IPS DF 4.7 (cell line): ENCODE measurements at regions not wholly inside any gene's neighbourhood (a gene's known extent, or its start where the extent isn't known, plus 50 kb on each side); places are given as distances from the start of the nearest gene placed in this dataset.

Source experiments
- DNase-seq: peaks from one replicate; pipeline ENCODE4 v3.0.0-alpha.2; 2013; ENCODE audit warnings: low spot score; ENCODE audit errors: extremely low read depth

DNA sequence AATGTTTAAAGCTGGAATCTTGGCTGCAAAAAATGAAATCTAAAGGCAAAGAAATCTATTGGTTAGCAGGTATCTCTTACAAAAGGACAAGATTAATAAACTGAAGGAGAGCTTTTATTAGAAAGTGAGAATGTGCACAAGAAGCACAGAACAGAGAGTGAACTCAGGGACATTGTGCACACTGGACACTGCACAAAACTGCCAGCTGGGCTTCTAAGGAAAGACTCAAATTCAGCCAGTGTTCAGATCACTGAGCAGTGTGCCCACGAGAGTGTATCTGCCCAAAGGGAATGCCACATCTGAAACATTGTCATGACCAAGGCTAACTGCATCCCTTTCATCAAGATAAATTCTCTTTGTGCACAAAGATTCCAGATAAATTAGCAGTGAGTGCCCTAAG, 129.7 kb upstream of the KCNH7 start:
- DNase-seq: no peak

DNA sequence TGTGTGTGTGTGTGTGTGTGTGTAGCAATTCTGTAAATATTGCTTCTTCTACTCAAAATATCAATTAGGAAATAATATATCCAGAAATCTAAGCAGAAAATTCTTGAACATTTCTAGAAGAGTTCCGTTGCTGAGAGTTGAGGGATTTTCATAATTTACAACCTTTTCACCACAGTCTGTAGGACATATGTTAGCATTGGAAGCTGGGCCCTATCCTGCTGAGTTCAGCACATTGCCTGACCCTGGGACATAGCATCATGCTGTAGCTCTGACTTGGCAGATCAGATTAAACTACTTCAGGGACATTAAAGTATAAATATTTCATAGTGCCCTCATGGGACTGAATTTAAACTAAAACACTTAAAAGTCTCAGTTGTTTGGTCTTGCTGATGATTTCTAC, 129.2 kb upstream of the KCNH7 start:
- DNase-seq: no peak

DNA sequence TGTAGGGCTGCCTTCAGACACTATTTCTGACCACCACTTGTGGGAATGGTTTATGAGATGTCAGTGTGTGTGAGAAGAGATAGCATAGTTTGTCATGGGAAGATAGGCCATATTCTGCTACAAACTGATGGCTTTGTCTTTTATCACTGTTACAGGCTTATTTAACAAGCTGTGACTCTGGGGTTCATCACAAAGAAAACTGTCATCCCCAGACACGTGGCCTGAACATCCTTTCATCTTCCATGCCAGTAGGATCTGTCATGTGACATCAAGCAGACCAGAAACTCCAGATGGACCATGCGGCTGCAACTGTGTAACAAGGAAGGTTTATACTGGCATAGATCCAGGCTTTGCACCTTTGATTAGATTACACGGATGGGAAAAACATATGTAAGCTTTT, 128.6 kb upstream of the KCNH7 start:
- no peak for DNase-seq

DNA sequence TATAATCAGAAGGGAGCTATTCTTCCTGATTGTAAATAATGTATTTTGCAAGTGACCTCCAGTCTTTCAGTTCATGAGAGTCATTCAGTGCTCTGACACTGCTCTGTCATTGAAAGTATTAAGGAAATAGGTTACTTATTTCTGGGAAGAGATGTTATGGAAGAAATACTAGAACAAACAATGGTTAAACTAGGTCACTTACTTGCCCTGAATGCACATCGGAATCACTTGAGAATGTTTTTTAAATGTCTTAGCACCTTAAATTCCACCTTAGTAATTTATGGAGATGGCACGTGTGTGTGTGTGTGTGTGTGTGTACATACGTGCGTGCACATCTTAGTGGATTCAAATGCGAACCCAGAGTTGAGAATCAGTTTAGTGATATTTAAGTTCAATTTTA, 126.6 kb upstream of the KCNH7 start:
- DNase-seq: no peak

DNA sequence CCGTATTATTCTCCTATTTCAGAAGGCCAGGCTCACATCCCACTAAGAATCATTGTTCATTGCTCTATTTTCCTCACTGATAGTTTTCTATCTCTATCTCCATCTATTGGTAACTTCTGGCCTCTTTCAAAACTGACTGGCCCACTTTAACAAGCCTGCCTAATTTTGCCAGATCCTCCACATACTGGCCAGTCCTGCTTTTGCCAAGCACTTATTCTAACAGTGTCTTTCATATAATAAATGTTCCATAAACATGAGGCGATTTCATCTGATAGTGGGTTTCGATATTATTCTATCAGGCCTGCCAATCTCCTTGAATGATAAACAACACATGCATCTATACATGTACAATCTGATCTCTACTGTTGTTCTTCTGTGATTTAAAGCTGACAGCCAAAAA, 125.9 kb upstream of the KCNH7 start:
- no peak for DNase-seq

DNA sequence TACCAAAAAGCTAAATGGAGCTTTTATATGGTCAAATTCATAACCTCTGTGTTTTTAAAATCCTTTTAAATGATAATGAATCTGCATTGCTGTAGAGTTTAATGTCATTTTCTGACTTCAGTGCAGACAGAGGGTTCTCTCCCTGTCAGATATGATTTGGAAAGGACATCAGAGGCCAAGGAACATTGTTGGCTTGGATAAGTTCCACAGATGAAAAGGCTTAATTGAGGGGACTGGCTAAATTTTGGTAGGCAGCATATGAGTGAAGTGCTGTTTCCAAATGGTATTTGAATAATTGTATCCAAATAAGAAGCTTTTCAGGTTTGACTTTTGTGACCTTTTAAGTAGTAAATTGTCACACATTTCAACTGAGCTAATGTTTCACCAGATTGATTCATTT, 124.6 kb upstream of the KCNH7 start:
- no peak for DNase-seq

DNA sequence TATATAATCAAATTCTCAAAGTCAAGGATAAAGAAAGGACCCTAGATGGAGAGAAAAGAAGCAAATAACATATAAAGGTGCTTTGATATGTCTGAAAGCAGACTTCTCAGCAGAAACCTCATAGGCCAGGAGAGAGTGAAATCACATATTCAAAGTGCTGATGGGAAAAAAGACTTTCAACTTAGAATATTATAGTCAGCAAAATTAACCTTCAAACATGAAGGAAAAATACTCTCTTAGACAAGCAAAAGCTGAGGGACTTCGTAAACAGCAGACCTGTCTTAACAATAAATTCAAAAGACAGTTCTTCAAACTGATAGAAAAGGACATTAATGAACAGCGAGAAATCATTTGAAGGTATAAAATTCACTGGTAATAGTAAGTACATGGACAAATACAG, 107.2 kb upstream of the KCNH7 start:
- no peak for DNase-seq

DNA sequence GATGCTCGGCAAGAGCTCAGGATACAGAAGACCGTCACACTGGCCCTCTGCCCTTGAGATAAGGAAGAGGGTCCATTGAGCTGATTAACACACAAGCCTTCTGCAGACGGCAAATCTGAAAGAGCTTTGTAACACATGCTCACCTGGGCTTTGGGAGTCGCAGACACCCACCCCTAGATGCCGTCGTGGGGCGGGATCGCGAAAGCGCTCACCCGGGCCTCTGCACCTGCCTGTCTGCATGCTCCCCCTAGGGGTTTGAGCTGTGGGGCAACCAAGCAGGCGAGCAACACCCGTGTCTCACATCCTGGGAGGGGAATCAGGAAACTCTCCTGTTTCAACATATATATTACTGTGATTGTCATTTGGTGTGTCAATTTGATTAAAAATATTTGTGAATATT, 99.8 kb upstream of the KCNH7 start:
- DNase-seq: peak; percentile 7

DNA sequence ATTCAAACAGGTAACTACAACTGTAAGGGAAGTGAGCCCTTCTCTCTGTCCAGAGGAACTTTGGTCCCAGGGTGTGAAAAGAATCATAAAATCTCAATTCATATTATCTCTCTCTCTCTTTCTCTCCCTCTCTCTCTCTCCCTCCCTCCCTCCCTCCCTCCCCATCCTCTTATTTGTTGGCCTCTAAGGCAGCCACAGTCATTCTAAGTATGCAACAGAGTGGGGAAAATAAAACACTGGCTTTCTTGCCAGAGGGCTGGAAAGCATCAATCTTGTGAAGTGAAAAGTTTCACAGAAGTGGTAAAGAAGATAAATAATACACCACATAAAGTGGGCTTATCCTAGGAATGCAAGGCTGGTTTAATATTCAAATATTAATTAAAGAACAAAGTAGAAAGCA, 95.6 kb upstream of the KCNH7 start:
- DNase-seq: no peak

DNA sequence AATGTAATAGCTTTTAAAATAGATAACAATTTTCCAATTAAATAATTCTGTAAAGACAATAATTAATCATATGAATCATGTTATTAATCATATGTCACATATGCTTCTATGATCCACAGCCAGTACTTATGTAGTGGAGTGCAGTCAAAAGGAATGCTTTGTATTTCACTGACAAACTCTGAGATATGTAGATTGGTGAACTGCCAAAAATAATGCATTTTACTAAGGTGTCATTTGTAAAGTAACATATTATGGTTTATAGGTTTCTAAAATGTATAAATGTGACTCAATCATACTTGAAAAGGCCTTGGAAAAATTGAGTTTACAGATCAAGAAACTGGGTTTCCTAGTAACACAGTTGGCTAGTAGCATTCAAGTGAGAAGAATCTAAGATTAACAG, 93.8 kb upstream of the KCNH7 start:
- DNase-seq: no peak

DNA sequence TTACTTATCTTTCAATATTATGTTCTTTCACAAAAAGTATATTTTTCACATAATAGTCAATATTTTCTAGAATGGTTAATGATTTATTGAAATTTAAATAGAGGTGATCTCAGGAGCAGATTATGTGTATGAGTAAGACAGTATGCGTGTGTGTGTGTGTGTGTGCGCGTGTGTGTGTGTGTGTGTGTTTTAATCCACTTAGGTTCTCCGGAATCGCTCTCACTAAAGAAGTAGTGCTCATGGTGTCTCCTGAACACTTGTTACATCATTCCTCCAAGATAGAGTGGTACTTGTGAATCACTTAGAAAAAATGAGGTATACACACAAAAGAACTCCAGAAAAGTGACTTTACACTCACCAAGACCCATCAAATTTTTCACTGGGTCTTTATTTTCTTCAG, 91.0 kb upstream of the KCNH7 start:
- DNase-seq: no peak

DNA sequence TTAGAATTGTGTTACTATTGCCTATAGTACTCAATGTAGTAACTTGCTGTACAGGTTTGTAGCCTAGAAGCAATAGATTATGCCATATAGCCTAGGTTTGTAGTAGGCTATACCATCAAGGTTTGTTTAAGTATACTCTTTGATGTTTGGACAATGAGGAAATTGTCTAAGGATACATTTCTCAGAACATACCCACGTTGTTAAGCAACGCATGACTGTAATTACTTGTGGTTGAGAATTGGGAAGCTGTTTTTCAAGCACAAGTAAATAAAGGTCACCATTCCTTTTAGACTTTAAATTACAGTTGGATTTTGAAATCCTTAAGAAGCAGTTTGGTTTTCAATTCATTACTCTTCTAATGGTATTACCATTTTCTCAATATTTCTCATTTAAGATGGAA, 89.8 kb upstream of the KCNH7 start:
- DNase-seq: no peak

DNA sequence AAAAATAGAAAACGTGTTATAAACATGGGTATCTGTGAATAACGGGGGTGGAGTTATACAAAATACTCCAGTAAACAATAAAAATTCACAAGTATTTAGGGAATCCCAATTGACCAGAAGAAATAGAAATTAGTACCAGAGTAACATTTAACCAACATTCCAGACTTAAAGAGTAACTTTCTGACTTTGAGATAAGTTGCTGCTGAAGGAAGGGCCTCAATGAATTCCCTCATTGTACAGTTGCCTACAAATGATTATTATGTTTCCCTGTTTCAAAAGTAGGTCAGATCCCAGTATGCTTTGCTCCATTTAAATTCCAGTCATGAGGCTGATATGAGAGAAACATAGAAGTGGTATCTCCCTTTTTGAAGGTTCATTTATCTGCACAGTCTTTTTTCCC, 88.3 kb upstream of the KCNH7 start:
- DNase-seq: no peak

DNA sequence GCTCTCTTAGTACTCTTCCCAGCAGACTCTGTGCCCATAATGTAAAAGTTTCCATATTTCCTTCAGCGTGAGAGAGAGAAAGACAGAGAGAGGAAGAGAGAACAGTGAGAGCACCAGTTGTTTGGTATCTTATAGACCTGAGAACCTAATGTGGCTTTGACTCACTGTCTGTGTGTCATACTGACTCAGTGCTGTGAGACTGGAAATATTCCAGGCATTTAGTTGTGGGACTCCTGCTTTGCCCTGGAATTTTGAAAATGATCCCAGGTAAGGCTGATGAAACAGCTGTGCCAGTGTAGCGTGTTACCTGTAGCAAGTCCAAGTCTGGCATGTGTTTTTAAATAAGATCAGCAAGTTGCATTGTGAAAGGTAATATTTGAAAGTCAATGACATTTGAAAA, 87.9 kb upstream of the KCNH7 start:
- no peak for DNase-seq

DNA sequence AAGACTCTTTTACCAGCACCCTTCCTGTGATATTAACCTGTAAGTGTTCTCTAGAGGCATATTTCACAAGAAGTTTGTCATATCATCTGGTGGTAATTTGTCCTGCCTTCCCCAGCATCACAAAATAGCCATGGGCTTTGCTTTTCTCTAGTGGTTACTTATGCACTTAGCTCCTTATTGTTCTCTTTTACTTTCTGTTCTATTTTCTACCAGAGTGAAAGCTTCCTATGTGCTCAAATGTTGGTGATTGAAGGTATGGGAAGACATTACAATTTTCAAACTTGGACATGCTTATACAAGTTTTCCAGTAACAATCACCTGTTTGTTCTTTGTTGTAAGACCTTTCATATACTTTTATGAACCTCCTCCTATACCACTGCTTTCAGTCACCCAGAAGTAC, 87.0 kb upstream of the KCNH7 start:
- no peak for DNase-seq

DNA sequence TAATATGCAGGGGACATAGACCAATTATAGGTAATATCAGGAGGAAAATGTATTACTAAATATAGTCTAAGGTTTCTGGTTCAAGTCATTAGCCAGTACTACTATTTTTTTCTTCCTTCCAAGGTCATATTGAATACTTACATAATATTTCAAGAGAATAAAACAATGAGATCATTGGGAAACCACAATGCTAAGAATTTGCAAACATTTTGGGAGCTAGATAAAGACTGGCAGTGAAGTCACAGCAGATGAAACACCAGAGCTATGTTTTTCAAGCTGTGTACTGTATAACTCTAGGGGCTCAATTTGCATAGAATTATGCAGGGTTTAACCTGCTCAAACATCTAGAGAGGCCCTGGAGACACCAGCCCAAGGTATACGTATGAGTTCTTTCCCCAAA, 80.5 kb upstream of the KCNH7 start:
- DNase-seq: no peak

DNA sequence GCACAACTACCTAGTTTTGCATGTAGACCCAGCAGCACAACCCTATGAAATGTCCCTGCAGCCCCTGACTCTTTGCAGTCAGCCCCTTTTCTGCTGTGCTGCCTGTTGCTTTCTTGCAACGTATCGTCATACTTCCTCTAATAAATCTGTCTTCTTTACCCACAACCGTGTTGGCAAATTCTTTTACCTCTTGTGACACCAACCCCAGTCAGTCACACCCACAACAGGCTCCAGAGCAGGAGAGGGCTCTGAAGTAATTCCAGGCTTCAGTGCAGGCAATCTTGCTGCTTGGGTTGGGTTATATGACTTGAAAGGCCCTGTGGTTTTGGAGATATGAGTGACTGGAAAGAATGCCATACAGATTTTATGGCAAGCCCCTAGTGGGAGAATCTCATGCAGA, 79.1 kb upstream of the KCNH7 start:
- no peak for DNase-seq

DNA sequence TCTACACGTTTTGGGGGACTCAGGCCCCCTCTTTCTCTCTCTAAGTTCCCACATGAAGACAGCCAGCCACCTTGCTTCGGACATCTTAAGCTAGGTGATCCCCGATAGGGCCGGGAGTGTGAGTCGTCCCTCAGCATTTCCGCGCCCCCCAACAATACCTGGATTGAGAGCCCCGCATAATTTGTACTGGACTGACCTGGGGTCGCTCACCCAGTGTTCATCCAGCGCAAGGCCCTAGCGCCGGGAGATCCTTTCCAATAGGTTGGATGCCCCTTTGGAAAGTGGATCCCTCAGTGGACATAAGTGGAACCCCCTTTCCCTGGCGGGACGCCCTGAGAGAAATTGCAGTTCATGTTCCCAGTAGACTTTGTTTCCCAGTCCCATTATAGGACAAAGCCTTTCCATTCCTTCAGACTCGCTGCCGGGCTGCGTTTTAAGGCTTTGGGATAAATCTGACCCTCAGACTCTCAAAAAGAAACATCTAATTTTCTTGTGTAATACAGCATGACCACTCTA, 77.8 kb upstream of the KCNH7 start:
- DNase-seq: no peak

DNA sequence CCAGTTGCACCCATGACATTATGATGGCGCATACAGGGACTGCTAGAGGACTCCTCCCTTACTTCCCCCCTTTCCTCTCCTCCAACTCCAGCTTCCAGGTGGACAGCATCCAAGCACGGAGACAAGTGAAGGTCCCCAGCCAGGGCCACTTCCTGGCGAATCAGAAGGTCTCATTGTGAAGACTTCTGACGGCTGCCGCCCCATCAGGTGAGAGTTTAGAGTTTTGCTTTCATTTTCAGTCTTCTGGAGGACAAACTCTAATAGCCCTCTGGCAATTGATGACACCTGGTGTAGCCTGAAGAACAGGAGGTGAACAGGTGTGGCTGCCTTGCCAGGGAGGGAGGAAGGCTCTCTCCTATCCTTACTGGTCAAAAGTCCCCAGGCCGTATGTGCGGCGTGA, 77.3 kb upstream of the KCNH7 start:
- no peak for DNase-seq

DNA sequence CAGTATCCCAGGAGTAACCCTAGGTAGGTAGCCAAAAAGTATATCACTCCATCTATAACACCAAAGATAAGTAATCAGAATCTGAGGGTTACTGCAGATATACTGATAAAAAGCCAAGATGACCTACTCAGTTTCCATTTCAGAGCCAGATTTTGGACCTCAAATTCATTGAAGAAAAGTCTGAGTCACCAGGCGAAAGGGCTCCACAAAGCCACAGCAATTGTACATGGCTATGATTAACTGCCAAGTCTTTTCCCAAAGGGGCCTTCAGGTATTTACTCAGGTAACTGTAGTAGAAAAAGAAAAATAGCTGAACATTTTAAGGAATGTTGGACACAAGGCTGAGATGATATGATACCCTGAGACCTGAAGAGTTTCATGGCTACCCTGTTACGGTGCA, 75.6 kb upstream of the KCNH7 start:
- DNase-seq: no peak

DNA sequence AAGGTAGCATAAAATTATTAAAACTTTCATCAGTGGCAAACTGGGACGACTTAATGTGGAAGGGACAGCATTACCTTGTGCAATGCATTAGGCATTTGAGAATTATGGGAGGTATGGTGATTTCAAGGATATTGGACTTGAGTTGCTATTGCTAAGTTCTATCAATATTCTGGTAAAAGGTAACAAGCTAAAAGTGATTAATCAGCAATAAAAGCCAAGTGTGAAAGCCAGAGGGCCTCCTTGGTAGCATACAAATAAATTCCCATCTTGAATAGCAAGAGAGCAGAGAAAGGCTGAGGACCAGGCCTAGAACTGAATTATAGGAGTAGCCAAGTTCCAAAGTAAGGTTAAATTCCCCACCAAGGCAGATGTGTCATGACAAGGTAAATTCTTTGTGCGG, 74.2 kb upstream of the KCNH7 start:
- DNase-seq: no peak

DNA sequence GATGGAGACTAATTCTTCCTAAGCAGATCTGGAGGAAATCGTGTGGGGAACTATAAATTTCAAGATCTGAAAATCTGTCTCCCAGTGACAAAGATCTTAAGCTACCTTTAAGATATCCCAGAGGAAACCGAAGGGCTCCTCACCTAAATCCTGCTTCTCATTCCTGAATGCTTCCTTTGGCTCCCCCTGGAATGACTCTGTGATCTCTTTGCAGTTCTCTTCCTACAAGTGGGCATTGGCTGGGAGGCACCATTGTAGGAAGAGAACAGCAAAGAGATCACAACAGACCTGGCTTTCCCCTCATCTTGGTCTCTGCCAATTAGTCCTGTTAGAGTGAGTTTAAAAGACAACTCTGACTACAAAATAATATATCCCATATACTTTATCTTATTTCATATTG, 70.0 kb upstream of the KCNH7 start:
- DNase-seq: no peak

DNA sequence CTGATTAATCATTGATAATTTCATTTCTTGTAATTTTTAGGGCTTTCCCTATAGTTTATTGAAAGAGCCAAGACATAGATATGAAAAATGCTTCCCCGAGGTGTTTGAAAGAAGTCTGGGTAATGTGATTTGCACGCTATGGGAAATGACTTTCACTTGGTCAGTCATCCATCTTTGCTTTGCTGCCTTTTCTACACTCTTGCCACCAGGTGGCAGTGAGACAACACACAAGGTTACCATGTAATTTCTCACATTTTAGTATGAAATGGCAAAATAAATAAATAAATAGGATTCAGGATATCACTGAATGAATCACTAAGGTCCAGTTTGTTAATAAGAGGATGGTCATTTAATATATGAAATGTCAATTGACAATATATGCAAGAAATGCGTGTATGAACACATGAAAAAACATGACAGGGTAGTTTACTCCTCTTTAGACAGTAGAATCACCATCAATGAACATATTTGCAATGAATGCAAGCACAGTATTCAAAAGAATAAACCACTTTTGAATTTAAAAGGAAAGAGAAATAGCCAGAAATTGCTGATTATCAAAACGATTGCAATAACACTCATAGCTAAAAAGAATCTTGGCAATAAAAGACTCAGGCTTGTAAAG, 52.2 kb upstream of the KCNH7 start:
- peak; percentile 25 for DNase-seq

DNA sequence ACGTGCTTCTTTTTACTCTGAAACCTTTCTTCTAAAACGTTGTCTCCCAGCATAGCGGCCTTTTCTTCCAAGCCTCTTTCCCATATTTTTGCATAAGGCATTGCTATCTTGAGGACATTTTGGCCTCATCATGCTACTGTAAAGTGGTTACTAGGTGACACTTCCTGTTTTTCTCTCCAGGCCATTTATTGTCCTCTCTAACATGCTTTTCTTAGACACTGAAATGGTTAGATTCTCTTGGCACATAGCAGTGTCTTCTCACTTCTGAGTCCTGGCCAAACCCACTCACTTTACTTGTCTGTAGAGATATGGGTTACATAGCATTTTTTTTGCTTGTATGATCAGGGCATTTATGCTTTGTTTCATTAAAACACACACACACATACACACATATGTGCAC, 50.1 kb upstream of the KCNH7 start:
- DNase-seq: no peak
